ENCODE measurements at regions not wholly inside any gene's neighbourhood (a gene's known extent, or its start where the extent isn't known, plus 50 kb on each side); places are given as distances from the start of the nearest gene placed in this dataset.

- ATAC-seq: peak; percentile 45
- no peak for TF ChIP-seq CSDC2 (CRISPR knock-in tag; IDR thresholded peaks at IDR 0.05)
- TF ChIP-seq ZNF565 (CRISPR knock-in tag; conservative IDR thresholded peaks at IDR 0.05; ENCODE audit: low read depth): no peak
- no peak for TF ChIP-seq TOX (CRISPR knock-in tag; IDR thresholded peaks at IDR 0.05; ENCODE audit: borderline replicate concordance)
- no peak for TF ChIP-seq ZC3H10 (CRISPR knock-in tag; IDR thresholded peaks at IDR 0.05)
- no peak for TF ChIP-seq ARNTL (CRISPR knock-in tag; IDR thresholded peaks at IDR 0.05; ENCODE audit: borderline replicate concordance, low read depth)
- TF ChIP-seq BACH2 (CRISPR knock-in tag; IDR thresholded peaks at IDR 0.05; ENCODE audit: borderline replicate concordance): no peak
These were observed 1597.9 kb upstream of the ACVR2A start for GRCh38 chr2:146246736-146247523.

DNA sequence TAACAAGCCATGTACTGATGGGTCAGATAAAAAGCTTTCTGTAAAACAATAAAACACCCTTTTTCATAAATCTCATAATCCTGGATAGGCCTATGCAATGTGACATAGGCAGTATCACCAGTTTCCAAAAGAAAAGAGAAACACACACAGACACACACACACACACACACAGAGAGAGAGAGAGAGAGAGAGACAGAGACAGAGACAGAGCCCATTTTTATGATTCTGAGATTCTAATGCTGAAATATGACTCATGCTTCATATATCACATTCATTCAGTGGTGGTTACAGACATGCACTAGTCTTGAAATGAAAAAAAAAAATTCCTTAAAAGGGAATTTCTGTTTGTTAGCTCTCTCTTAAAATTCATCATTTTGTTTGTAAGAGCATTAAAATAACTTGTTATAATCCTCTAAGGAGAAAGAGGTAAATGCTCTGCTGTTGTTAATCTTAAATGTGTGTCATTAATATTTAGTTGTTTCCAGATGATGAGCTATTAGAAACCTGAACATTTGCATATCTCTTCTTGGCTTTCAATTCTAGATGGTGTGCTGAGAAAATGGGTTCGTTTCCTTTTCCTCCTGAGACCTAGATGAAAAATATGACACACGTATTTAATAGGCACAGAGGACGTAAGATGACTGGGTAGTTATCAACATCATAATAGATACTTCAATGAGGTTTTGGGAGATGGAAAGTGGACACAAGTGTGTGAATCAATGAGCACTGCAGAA, 1598.7 kb upstream of the ACVR2A start:
- peak; percentile 16; the same call in 1 of the 2 replicates for TF ChIP-seq ISL1 (CRISPR knock-in tag; IDR thresholded peaks at IDR 0.05)
- TF ChIP-seq ZNF70 (CRISPR knock-in tag; IDR thresholded peaks at IDR 0.05): no peak
- TF ChIP-seq, protein P1, sequence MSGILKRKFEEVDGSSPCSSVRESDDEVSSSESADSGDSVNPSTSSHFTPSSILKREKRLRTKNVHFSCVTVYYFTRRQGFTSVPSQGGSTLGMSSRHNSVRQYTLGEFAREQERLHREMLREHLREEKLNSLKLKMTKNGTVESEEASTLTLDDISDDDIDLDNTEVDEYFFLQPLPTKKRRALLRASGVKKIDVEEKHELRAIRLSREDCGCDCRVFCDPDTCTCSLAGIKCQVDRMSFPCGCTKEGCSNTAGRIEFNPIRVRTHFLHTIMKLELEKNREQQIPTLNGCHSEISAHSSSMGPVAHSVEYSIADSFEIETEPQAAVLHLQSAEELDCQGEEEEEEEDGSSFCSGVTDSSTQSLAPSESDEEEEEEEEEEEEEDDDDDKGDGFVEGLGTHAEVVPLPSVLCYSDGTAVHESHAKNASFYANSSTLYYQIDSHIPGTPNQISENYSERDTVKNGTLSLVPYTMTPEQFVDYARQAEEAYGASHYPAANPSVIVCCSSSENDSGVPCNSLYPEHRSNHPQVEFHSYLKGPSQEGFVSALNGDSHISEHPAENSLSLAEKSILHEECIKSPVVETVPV (CRISPR knock-in tag; IDR thresholded peaks at IDR 0.05): no peak
- no peak for TF ChIP-seq RARB (CRISPR knock-in tag; IDR thresholded peaks at IDR 0.05)
- TF ChIP-seq GLIS3 (CRISPR knock-in tag; IDR thresholded peaks at IDR 0.05): no peak
- peak; percentile 94 for ATAC-seq

- TF ChIP-seq TCF4 (CRISPR knock-in tag; IDR thresholded peaks at IDR 0.05; ENCODE audit: borderline replicate concordance): no peak
- TF ChIP-seq ESRRG (CRISPR knock-in tag; IDR thresholded peaks at IDR 0.05): no peak
- TF ChIP-seq ZC3H10 (CRISPR knock-in tag; IDR thresholded peaks at IDR 0.05): no peak
- TF ChIP-seq GLIS3 (CRISPR knock-in tag; IDR thresholded peaks at IDR 0.05): no peak
- no peak for TF ChIP-seq POU6F1 (CRISPR knock-in tag; IDR thresholded peaks at IDR 0.05; ENCODE audit: borderline replicate concordance, low read depth)
- no peak for TF ChIP-seq ARNTL (CRISPR knock-in tag; IDR thresholded peaks at IDR 0.05; ENCODE audit: borderline replicate concordance, low read depth)
- TF ChIP-seq, protein P1 (CRISPR knock-in tag; IDR thresholded peaks at IDR 0.05): no peak
- no peak for TF ChIP-seq OSR1 (CRISPR knock-in tag; IDR thresholded peaks at IDR 0.05)
- no peak for TF ChIP-seq ZFP3 (CRISPR knock-in tag; IDR thresholded peaks at IDR 0.05)
- no peak for TF ChIP-seq SNAI2 (CRISPR knock-in tag; IDR thresholded peaks at IDR 0.05)
- TF ChIP-seq ZFP30 (CRISPR knock-in tag; IDR thresholded peaks at IDR 0.05): no peak
- TF ChIP-seq RARB (CRISPR knock-in tag; IDR thresholded peaks at IDR 0.05): no peak
- no peak for TF ChIP-seq TOX (CRISPR knock-in tag; IDR thresholded peaks at IDR 0.05; ENCODE audit: borderline replicate concordance)
- TF ChIP-seq, protein P2, sequence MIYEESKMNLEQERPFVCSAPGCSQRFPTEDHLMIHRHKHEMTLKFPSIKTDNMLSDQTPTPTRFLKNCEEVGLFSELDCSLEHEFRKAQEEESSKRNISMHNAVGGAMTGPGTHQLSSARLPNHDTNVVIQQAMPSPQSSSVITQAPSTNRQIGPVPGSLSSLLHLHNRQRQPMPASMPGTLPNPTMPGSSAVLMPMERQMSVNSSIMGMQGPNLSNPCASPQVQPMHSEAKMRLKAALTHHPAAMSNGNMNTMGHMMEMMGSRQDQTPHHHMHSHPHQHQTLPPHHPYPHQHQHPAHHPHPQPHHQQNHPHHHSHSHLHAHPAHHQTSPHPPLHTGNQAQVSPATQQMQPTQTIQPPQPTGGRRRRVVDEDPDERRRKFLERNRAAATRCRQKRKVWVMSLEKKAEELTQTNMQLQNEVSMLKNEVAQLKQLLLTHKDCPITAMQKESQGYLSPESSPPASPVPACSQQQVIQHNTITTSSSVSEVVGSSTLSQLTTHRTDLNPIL (CRISPR knock-in tag; IDR thresholded peaks at IDR 0.05; ENCODE audit: low read depth): no peak
- ATAC-seq: no peak
These were observed 1600.0 kb upstream of the ACVR2A start for GRCh38 chr2:146244830-146245229.

GRCh38 chr2:146244131-146244530, 1600.7 kb upstream of the ACVR2A start:
- ATAC-seq: no peak
- peak; percentile 39; the same call in 1 of the 2 replicates for TF ChIP-seq ZC3H10 (CRISPR knock-in tag; IDR thresholded peaks at IDR 0.05)
- no peak for TF ChIP-seq ZNF565 (CRISPR knock-in tag; conservative IDR thresholded peaks at IDR 0.05; ENCODE audit: low read depth)

DNA sequence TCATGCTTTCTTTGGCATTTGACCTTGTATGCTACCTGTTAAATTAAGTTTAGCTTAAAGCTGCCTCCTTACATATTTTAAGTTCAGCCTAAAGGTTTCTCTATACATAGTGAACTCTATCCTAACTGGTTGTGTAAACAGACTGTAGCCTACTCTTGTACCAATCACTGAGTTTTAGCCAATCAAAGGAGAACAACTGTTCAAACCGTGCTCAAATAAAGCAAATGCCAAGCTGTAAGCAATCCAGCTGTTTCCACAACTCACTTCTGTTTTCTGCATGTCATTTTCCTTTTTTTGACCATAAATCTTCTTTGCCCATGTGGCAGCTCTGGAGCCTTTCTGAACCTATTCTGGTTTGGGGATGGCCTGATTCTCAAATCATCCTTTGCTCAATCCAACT, 1603.8 kb upstream of the ACVR2A start:
- no peak for ATAC-seq
- TF ChIP-seq, protein P2 (CRISPR knock-in tag; IDR thresholded peaks at IDR 0.05; ENCODE audit: low read depth): no peak
- TF ChIP-seq, protein P1 (CRISPR knock-in tag; IDR thresholded peaks at IDR 0.05): no peak
- TF ChIP-seq SNAI2 (CRISPR knock-in tag; IDR thresholded peaks at IDR 0.05) (no peak), ZNF8 (CRISPR knock-in tag; IDR thresholded peaks at IDR 0.05) (no peak), ZNF70 (CRISPR knock-in tag; IDR thresholded peaks at IDR 0.05) (no peak), CSDC2 (CRISPR knock-in tag; IDR thresholded peaks at IDR 0.05) (no peak), TCF4 (CRISPR knock-in tag; IDR thresholded peaks at IDR 0.05; ENCODE audit: borderline replicate concordance) (no peak), PPARA (CRISPR knock-in tag; IDR thresholded peaks at IDR 0.05; ENCODE audit: borderline replicate concordance) (no peak)
